Keratinocyte (primary cell): ENCODE measurements at regions not wholly inside any gene's neighbourhood (a gene's known extent, or its start where the extent isn't known, plus 50 kb on each side); places are given as distances from the start of the nearest gene placed in this dataset.

Experiments
- EZH2 ChIP-seq: IDR thresholded peaks from one replicate; pipeline ENCODE4 v1.6.1; 2012; ENCODE audit warnings: inconsistent platforms, mild to moderate bottlenecking, low read length, moderate library complexity
- TF ChIP-seq, protein P1 (sequence below), 3 experiments: IDR thresholded peaks in 1 of 3; conservative IDR thresholded peaks in 1 of 3; optimal IDR thresholded peaks in 1 of 3; 2 replicates in 2 of 3; 3 replicates in 1 of 3; pipeline versions ENCODE3 to v1.5.1; 2011; ENCODE audit warnings: low read length in 3 of 3, mild to moderate bottlenecking in 3 of 3, moderate library complexity in 2 of 3, control low read depth in 1 of 3, inconsistent platforms in 1 of 3; ENCODE audit not compliant: insufficient read depth in 2 of 3; ENCODE audit errors: extremely low read depth in 1 of 3

- TF ChIP-seq, protein P1, sequence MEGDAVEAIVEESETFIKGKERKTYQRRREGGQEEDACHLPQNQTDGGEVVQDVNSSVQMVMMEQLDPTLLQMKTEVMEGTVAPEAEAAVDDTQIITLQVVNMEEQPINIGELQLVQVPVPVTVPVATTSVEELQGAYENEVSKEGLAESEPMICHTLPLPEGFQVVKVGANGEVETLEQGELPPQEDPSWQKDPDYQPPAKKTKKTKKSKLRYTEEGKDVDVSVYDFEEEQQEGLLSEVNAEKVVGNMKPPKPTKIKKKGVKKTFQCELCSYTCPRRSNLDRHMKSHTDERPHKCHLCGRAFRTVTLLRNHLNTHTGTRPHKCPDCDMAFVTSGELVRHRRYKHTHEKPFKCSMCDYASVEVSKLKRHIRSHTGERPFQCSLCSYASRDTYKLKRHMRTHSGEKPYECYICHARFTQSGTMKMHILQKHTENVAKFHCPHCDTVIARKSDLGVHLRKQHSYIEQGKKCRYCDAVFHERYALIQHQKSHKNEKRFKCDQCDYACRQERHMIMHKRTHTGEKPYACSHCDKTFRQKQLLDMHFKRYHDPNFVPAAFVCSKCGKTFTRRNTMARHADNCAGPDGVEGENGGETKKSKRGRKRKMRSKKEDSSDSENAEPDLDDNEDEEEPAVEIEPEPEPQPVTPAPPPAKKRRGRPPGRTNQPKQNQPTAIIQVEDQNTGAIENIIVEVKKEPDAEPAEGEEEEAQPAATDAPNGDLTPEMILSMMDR (optimal IDR thresholded peaks at IDR 0.05 in 1 of 3, IDR thresholded peaks at IDR 0.05 in 1 of 3, conservative IDR thresholded peaks at IDR 0.05 in 1 of 3; ENCODE audit: extremely low read depth in 1 of 3, insufficient read depth in 2 of 3, low read length in 3 of 3): no peak
- TF ChIP-seq EZH2: no peak
Observed at GRCh38 chr1:245096311-245097066, 58.3 kb upstream of the KIF26B start.
